Subcutaneous abdominal adipose tissue (tissue), 5 donors: ENCODE measurements at regions not wholly inside any gene's neighbourhood (a gene's known extent, or its start where the extent isn't known, plus 50 kb on each side); places are given as distances from the start of the nearest gene placed in this dataset.
"Not testable (repeated sequence)": the region's sequence is repeated elsewhere in the genome, so short reads cannot be mapped to it uniquely, and the experiment has no call there.

Experiments
- H3K27ac ChIP-seq: one replicate; pipeline ENCODE4 v1.7.0; 2013; ENCODE audit warnings: low read depth, mild to moderate bottlenecking, inconsistent platforms, low read length, moderate library complexity
- H3K27me3 ChIP-seq, 5 donors: one replicate each; pipeline ENCODE4 v1.7.0; 2013; ENCODE audit warnings: low read length in 5 of 5, inconsistent platforms in 1 of 5; ENCODE audit not compliant: control insufficient read depth in 5 of 5, insufficient read depth in 4 of 5
- H3K36me3 ChIP-seq, 5 donors: one replicate each; pipeline ENCODE4 v1.7.0; 2013; ENCODE audit warnings: low read length in 5 of 5; ENCODE audit not compliant: control insufficient read depth in 5 of 5, insufficient read depth in 5 of 5
- H3K4me1 ChIP-seq, 5 donors: one replicate each; pipeline ENCODE4 v1.7.0; 2013; ENCODE audit warnings: low read length in 5 of 5, mild to moderate bottlenecking in 3 of 5, moderate library complexity in 1 of 5; ENCODE audit not compliant: control insufficient read depth in 5 of 5, insufficient read depth in 5 of 5
- H3K4me3 ChIP-seq, 5 donors: one replicate each; pipeline ENCODE4 v1.7.0; 2013; ENCODE audit warnings: low read length in 5 of 5, low read depth in 1 of 5
- H3K9ac ChIP-seq, 5 donors: one replicate each; pipeline ENCODE4 v1.7.0; 2013; ENCODE audit warnings: low read length in 5 of 5, mild to moderate bottlenecking in 4 of 5, moderate library complexity in 3 of 5
- H3K9me3 ChIP-seq, 5 donors: one replicate each; pipeline ENCODE4 v1.7.0; 2013; ENCODE audit warnings: low read length in 5 of 5; ENCODE audit not compliant: control insufficient read depth in 5 of 5
- donor health status: healthy.
- donor health status: healthy.
- donor health status: healthy.
- donor health status: healthy.
- donor health status: healthy.

GRCh38 chr2:194021130-194021529 lies 1635.9 kb upstream of the SLC39A10 start:
- H3K4me1 ChIP-seq, H3K27me3 ChIP-seq, H3K9ac ChIP-seq, H3K4me3 ChIP-seq, H3K36me3 ChIP-seq, H3K9me3 ChIP-seq, H3K27ac ChIP-seq: not testable (repeated sequence)

GRCh38 chr2:194020155-194020554 lies 1636.9 kb upstream of the SLC39A10 start:
- H3K27me3 ChIP-seq, result no peaks in the 10 kb centered on the region

GRCh38 chr2:194015751-194016150 lies 1641.3 kb upstream of the SLC39A10 start:
- Histone ChIP-seq H3K9ac (no peak overlapping the region), H3K27ac (no peak overlapping the region), H3K4me3 (no peak overlapping the region), H3K4me1 (no peaks in the 10 kb centered on the region), H3K36me3 (no peaks in the 10 kb centered on the region), H3K27me3 (no peaks in the 10 kb centered on the region), H3K9me3 (no peaks in the 10 kb centered on the region)

More at GRCh38 chr2:194020155-194020554, 1636.9 kb upstream of the SLC39A10 start:
- Histone ChIP-seq H3K9ac (no peak overlapping the region), H3K36me3 (no peaks in the 10 kb centered on the region), H3K27ac (no peak overlapping the region), H3K4me3 (no peak overlapping the region), H3K9me3 (peaks cover 0 to 5% (median 0%) of the 10 kb centered on the region in 5 donors), H3K4me1 (no peaks in the 10 kb centered on the region)

GRCh38 chr2:194014639-194015038 lies 1642.4 kb upstream of the SLC39A10 start:
- Histone ChIP-seq H3K27ac (no peak overlapping the region), H3K4me1 (no peaks in the 10 kb centered on the region), H3K36me3 (no peaks in the 10 kb centered on the region), H3K9ac (no peak overlapping the region), H3K9me3 (no peaks in the 10 kb centered on the region), H3K4me3 (no peak overlapping the region), H3K27me3 (no peaks in the 10 kb centered on the region)

GRCh38 chr2:194004590-194005206 lies 1652.3 kb upstream of the SLC39A10 start:
- Histone ChIP-seq H3K36me3 (no peaks in the 10 kb centered on the region), H3K27ac (no peak overlapping the region), H3K9ac (no peak overlapping the region), H3K4me1 (no peaks in the 10 kb centered on the region), H3K4me3 (no peak overlapping the region), H3K9me3 (peaks cover 0 to 14% (median 9%) of the 10 kb centered on the region in 5 donors), H3K27me3 (no peaks in the 10 kb centered on the region)

GRCh38 chr2:194003911-194004310 lies 1653.1 kb upstream of the SLC39A10 start:
- Histone ChIP-seq H3K9ac (no peak overlapping the region), H3K4me1 (no peaks in the 10 kb centered on the region), H3K9me3 (peaks cover 0 to 13% (median 9%) of the 10 kb centered on the region in 5 donors), H3K4me3 (no peak overlapping the region), H3K27ac (no peak overlapping the region), H3K27me3 (no peaks in the 10 kb centered on the region), H3K36me3 (no peaks in the 10 kb centered on the region)

- Histone ChIP-seq H3K9me3 (peaks cover 0 to 5% (median 5%) of the 10 kb centered on the region in 5 donors), H3K4me1 (no peaks in the 10 kb centered on the region), H3K27ac (no peak overlapping the region), H3K9ac (no peak overlapping the region), H3K36me3 (no peaks in the 10 kb centered on the region), H3K27me3 (no peaks in the 10 kb centered on the region), H3K4me3 (no peak overlapping the region)
These were observed 1654.2 kb upstream of the SLC39A10 start for GRCh38 chr2:194002699-194003368.

GRCh38 chr2:193990868-193991267 lies 1666.2 kb upstream of the SLC39A10 start:
- H3K9ac ChIP-seq, result no peak overlapping the region
- no peaks in the 10 kb centered on the region for H3K9me3 ChIP-seq
- H3K36me3 ChIP-seq, result no peaks in the 10 kb centered on the region
- H3K27ac ChIP-seq, result no peak overlapping the region
- no peaks in the 10 kb centered on the region for H3K4me1 ChIP-seq
- H3K4me3 ChIP-seq, result no peak overlapping the region
- no peaks in the 10 kb centered on the region for H3K27me3 ChIP-seq

- Histone ChIP-seq H3K9me3 (no peaks in the 10 kb centered on the region), H3K27me3 (no peaks in the 10 kb centered on the region), H3K9ac (no peak overlapping the region), H3K36me3 (no peaks in the 10 kb centered on the region), H3K27ac (no peak overlapping the region), H3K4me1 (no peaks in the 10 kb centered on the region), H3K4me3 (no peak overlapping the region)
These were observed 1667.4 kb upstream of the SLC39A10 start for GRCh38 chr2:193989645-193990044.

- H3K9me3 ChIP-seq, result no peaks in the 10 kb centered on the region
These were observed 1668.2 kb upstream of the SLC39A10 start for GRCh38 chr2:193988784-193989183.

More at GRCh38 chr2:193988784-193989183, 1668.2 kb upstream of the SLC39A10 start:
- Histone ChIP-seq H3K9ac (no peak overlapping the region), H3K27ac (no peak overlapping the region), H3K4me1 (no peaks in the 10 kb centered on the region), H3K36me3 (no peaks in the 10 kb centered on the region), H3K4me3 (no peak overlapping the region), H3K27me3 (no peaks in the 10 kb centered on the region)
